ENCODE measurements at regions not wholly inside any gene's neighbourhood (a gene's known extent, or its start where the extent isn't known, plus 50 kb on each side); places are given as distances from the start of the nearest gene placed in this dataset.

GRCh38 chr3:31103623-31104180 is 209.2 kb upstream of the GADL1 start (continued):
- TF ChIP-seq ZBTB33 (IDR thresholded peaks at IDR 0.05; ENCODE audit: extremely low read depth, insufficient replicate concordance, low read length), result no peak

DNA sequence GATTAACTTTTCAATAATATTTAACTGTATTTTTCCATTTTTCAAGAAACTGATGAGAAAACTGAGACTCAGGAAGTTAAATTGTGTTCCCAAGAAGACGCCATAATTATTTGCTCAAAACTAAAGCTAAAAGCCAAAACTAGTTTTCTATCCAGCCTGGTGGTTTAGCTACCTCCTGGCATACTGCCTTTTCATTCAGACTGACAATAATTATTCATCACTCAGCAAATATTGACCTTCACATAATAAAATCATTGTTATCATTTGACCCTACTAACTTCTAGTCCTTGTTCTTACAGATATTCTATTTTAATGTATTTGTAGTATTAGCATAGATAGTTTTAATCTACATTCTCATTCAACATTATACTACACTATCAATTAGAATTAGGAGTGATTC is 210.6 kb upstream of the GADL1 start:
- no peaks in the 10 kb centered on the region for H3K36me3 ChIP-seq (ENCODE audit: control insufficient read depth in 1 of 2, insufficient read depth in 2 of 2, low read length in 2 of 2)
- H3K4me3 ChIP-seq (replicated peaks in 1 of 2; ENCODE audit: low read depth in 1 of 2, low read length in 2 of 2), result no peak overlapping the region
- H3K4me2 ChIP-seq (ENCODE audit: low read length), result no peak overlapping the region
- no peaks in the 10 kb centered on the region for H4K20me1 ChIP-seq (ENCODE audit: insufficient read depth)
- ChIA-PET CTCF (no interaction called here), POLR2A (no interaction called here), RAD21 (ENCODE audit: low non-redundant PET in 1 of 2, low total read pairs in 2 of 2, uncharacterized antibody in 2 of 2, unreplicated experiment in 2 of 2) (no interaction called here)
- no peaks in the 10 kb centered on the region for H3K9me2 ChIP-seq (ENCODE audit: insufficient read depth)
- no peak for DNase-seq (ENCODE audit: low read depth, low spot score)
- no peak overlapping the region for H3K9ac ChIP-seq (ENCODE audit: low read length)
- no peaks in the 10 kb centered on the region for H3K9me3 ChIP-seq (ENCODE audit: control insufficient read depth in 1 of 2, insufficient read depth in 1 of 2, low read depth in 1 of 2, low read length in 2 of 2)
- no peak overlapping the region for H3K27ac ChIP-seq (ENCODE audit: low read depth, low read length)
- H2AFZ ChIP-seq (ENCODE audit: low read depth, low read length, poor library complexity, severe bottlenecking), result peak overlapping the region; percentile 45
- H3K4me1 ChIP-seq (ENCODE audit: control insufficient read depth in 1 of 2, insufficient read depth in 2 of 2, low read length in 2 of 2), result peaks cover 0 to 5% of the 10 kb centered on the region in 2 experiments; a peak in 1 of 4 replicates
- intact Hi-C loops (cut with micrococcal nuclease), result no loop called here
- TF ChIP-seq JUND (IDR thresholded peaks at IDR 0.05) (no peak), ELF1 (IDR thresholded peaks at IDR 0.05; ENCODE audit: borderline replicate concordance, low read depth) (no peak), POLR2A (IDR thresholded peaks at IDR 0.05; ENCODE audit: borderline replicate concordance, extremely low read depth, insufficient read depth, insufficient read length) (no peak), EGR1 (IDR thresholded peaks at IDR 0.05; ENCODE audit: low read depth) (no peak), FOSL1 (IDR thresholded peaks at IDR 0.05; ENCODE audit: low read depth) (no peak), ZFX (IDR thresholded peaks at IDR 0.05) (no peak), YY1 (IDR thresholded peaks at IDR 0.05; ENCODE audit: extremely low read depth, insufficient replicate concordance, low read depth, low read length) (no peak), CEBPB (IDR thresholded peaks at IDR 0.05; ENCODE audit: low read depth) (no peak), SP1 (IDR thresholded peaks at IDR 0.05; ENCODE audit: low read depth) (no peak), POLR2AphosphoS5 (IDR thresholded peaks at IDR 0.05; ENCODE audit: low read depth, low read length) (no peak), EZH2 (IDR thresholded peaks at IDR 0.05) (no peak)
- H3K79me2 ChIP-seq (ENCODE audit: insufficient read depth, low read length), result no peaks in the 10 kb centered on the region
- no peaks in the 10 kb centered on the region for H3K27me3 ChIP-seq (ENCODE audit: insufficient read depth, low read length)
- no peak for ATAC-seq
- BruUV-seq (replicated peaks), result no TSS peak

All from HCT116 (cell line).